T-helper 17 cell (primary cell): ENCODE measurements at regions not wholly inside any gene's neighbourhood (a gene's known extent, or its start where the extent isn't known, plus 50 kb on each side); places are given as distances from the start of the nearest gene placed in this dataset.

Source experiments
- ATAC-seq: fragments of 150-1000 bp; cut with Tn5 transposase; 2 replicates; pipeline ENCODE4 v1.10.0; 2021; ENCODE audit warnings: mild to moderate bottlenecking, moderate library complexity
- DNase-seq, 3 donors: peaks; one replicate each; pipeline versions ENCODE4 v3.0.0 to v3.0.0-alpha.2; 2020 to 2021
- H3K9me3 ChIP-seq: one replicate; pipeline ENCODE4 v1.7.0; 2013; ENCODE audit warnings: low read length, mild to moderate bottlenecking; ENCODE audit not compliant: control insufficient read depth, poor library complexity, severe bottlenecking
- H3K27ac Mint-ChIP-seq: one replicate; pipeline ENCODE4 v1.8.0; 2022; ENCODE audit warnings: mild to moderate bottlenecking, moderate library complexity, mixed read lengths
- H3K27me3 Mint-ChIP-seq: one replicate; pipeline ENCODE4 v1.8.0; 2022; ENCODE audit warnings: mixed read lengths
- H3K36me3 Mint-ChIP-seq: one replicate; pipeline ENCODE4 v1.8.0; 2022; ENCODE audit warnings: low read depth, mixed read lengths
- H3K4me1 Mint-ChIP-seq: one replicate; pipeline ENCODE4 v1.8.0; 2022; ENCODE audit warnings: mild to moderate bottlenecking, mixed read lengths
- H3K4me3 Mint-ChIP-seq: one replicate; pipeline ENCODE4 v1.8.0; 2022; ENCODE audit warnings: mild to moderate bottlenecking, moderate library complexity, mixed read lengths

GRCh38 chrX:22404297-22404696 lies 131.6 kb downstream of the CBLL2 start:
- H3K36me3 Mint-ChIP-seq = no peaks in the 10 kb centered on the region
- no peak overlapping the region for H3K27ac Mint-ChIP-seq
- ATAC-seq (no peak), DNase-seq (no peak)
- no peaks in the 10 kb centered on the region for H3K27me3 Mint-ChIP-seq
- H3K4me1 Mint-ChIP-seq = no peaks in the 10 kb centered on the region
- H3K4me3 Mint-ChIP-seq = no peak overlapping the region
- H3K9me3 ChIP-seq = no peaks in the 10 kb centered on the region

DNA sequence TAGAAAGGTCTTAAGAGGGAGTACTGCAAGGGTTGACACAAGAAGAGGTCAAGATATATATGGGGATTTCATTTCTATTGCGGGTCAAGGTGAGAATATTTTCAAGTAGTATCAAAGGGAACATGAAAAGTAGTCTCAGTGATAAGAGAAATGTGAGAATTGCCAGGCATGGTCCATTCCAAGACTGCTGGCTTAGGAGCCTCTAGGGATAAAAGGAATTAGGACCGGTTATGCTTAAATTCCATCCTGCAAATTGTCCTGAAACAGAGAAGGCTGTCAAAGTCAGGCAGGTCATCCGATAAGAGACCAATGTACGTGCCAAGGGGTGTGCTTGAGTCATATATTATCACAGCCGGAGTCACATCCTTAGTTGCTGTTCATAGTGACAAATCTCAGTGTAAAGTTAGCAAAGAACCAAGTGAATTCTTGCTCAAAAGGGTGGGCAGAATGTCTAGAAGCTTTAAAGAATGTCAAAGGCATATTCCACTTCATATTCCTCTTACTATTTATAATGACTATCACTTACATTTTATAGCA lies 133.6 kb downstream of the CBLL2 start:
- ATAC-seq (no peak), DNase-seq (no peak)
- H3K4me3 Mint-ChIP-seq = no peak overlapping the region
- no peaks in the 10 kb centered on the region for H3K27me3 Mint-ChIP-seq
- H3K36me3 Mint-ChIP-seq = no peaks in the 10 kb centered on the region
- H3K9me3 ChIP-seq = no peaks in the 10 kb centered on the region
- no peak overlapping the region for H3K27ac Mint-ChIP-seq
- no peaks in the 10 kb centered on the region for H3K4me1 Mint-ChIP-seq

DNA sequence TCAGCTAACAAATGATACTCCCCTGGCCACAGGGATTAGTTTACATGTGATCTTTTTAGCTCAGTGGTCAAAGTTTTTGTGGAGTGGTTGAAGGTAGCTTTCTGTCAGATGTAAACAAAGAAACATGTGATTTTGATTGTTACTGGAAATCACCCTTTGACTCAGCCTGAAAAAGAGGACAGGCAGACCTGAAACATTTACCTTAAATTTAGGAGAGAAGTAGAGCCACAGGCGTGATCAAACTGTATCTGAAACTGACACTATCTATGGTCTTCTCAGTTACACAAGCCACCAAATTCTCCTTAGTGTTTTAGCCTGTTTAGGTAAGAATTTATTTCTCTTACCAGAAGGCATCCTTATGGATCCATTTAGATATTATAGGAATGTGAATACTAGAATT lies 136.7 kb downstream of the CBLL2 start:
- H3K4me1 Mint-ChIP-seq = no peaks in the 10 kb centered on the region
- no peak for ATAC-seq

GRCh38 chrX:22424122-22424915 lies 151.6 kb downstream of the CBLL2 start:
- Mint-ChIP-seq H3K27ac (no peak overlapping the region), H3K36me3 (no peaks in the 10 kb centered on the region), H3K4me1 (no peaks in the 10 kb centered on the region), H3K4me3 (no peak overlapping the region), H3K27me3 (no peaks in the 10 kb centered on the region)
- DNase-seq = no peak
- H3K9me3 ChIP-seq = no peaks in the 10 kb centered on the region
- ATAC-seq = no peak

More for the DNA sequence above, 136.7 kb downstream of the CBLL2 start:
- no peak overlapping the region for H3K4me3 Mint-ChIP-seq
- no peaks in the 10 kb centered on the region for H3K9me3 ChIP-seq
- DNase-seq = no peak
- H3K27ac Mint-ChIP-seq = no peak overlapping the region
- H3K36me3 Mint-ChIP-seq = no peaks in the 10 kb centered on the region
- H3K27me3 Mint-ChIP-seq = no peaks in the 10 kb centered on the region

DNA sequence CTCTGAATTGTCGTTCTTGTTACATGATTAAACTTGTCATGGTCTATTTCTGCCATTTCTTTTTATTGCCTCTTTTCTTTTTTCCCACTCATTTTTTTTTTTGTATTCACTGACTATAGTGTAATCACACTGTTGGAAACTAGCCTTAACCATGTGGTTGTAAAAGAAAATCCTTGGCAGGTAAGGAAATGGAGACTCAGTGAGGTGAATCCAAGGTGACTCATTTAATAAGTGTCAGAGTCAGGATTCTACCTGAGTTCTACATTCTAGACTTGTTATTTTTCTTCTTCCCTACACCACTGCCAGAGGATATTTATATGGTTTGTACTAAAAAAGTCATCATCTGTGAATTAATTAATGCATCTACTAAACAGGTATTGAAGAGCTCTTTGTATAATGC lies 152.2 kb downstream of the CBLL2 start:
- Mint-ChIP-seq H3K4me3 (no peak overlapping the region), H3K27ac (no peak overlapping the region)
- no peak for DNase-seq

DNA sequence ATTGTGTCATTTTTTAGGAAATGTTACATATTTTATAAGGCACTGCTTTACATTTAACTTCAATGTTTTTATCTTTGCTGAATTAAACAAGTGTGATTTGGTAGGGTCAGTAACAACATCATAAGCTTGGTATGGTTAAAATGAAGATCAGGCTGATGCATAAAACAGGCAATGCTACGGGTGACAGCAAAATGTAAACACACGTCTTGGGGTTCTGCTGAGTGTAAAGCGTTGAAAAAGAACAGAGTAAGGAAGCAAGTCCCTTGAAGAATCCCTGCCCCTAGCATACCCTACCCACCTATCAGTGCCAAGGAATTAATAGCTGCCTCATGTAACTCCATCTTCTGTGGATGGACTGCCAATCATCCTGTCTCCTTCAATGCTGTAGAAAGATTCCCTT lies 157.0 kb downstream of the CBLL2 start:
- H3K36me3 Mint-ChIP-seq = no peaks in the 10 kb centered on the region
- no peak overlapping the region for H3K27ac Mint-ChIP-seq
- no peaks in the 10 kb centered on the region for H3K9me3 ChIP-seq
- DNase-seq (no peak), ATAC-seq (no peak)
- no peak overlapping the region for H3K4me3 Mint-ChIP-seq
- H3K27me3 Mint-ChIP-seq = no peaks in the 10 kb centered on the region
- no peaks in the 10 kb centered on the region for H3K4me1 Mint-ChIP-seq

More for the DNA sequence above, 152.2 kb downstream of the CBLL2 start:
- no peaks in the 10 kb centered on the region for H3K9me3 ChIP-seq
- no peaks in the 10 kb centered on the region for H3K4me1 Mint-ChIP-seq
- no peak for ATAC-seq
- H3K27me3 Mint-ChIP-seq = no peaks in the 10 kb centered on the region
- no peaks in the 10 kb centered on the region for H3K36me3 Mint-ChIP-seq

GRCh38 chrX:22430701-22431100 lies 158.0 kb downstream of the CBLL2 start:
- no peak overlapping the region for H3K27ac Mint-ChIP-seq
- no peaks in the 10 kb centered on the region for H3K36me3 Mint-ChIP-seq
- ATAC-seq = no peak

GRCh38 chrX:22433292-22434070 lies 160.8 kb downstream of the CBLL2 start:
- Mint-ChIP-seq H3K4me3 (no peak overlapping the region), H3K36me3 (no peaks in the 10 kb centered on the region), H3K27me3 (no peaks in the 10 kb centered on the region), H3K27ac (no peak overlapping the region), H3K4me1 (no peaks in the 10 kb centered on the region)
- ATAC-seq (no peak), DNase-seq (no peak)
- no peaks in the 10 kb centered on the region for H3K9me3 ChIP-seq

More at GRCh38 chrX:22430701-22431100, 158.0 kb downstream of the CBLL2 start:
- no peaks in the 10 kb centered on the region for H3K9me3 ChIP-seq
- no peaks in the 10 kb centered on the region for H3K4me1 Mint-ChIP-seq
- H3K4me3 Mint-ChIP-seq = no peak overlapping the region
- DNase-seq = no peak
- no peaks in the 10 kb centered on the region for H3K27me3 Mint-ChIP-seq

DNA sequence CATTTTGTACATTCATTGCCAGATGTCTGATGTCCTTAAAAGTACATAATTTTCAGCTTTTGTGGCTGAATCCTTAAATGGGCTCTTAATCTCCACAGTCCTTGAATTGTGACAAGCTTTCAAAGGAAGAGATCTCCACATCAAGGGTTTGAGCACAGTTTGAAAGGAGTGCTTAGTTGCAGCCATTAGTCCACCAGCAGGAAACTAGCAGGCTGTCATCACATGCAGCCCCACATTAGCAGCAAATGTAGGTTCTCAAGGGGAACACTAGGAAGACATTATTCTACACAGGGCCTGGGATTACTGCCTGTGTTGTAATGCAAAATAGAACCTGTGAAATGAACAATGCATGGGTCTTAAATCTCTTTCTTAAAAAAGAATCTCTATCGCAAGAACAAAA lies 173.2 kb downstream of the CBLL2 start:
- H3K9me3 ChIP-seq = no peaks in the 10 kb centered on the region
- Mint-ChIP-seq H3K27ac (no peak overlapping the region), H3K4me3 (no peak overlapping the region), H3K4me1 (no peaks in the 10 kb centered on the region), H3K27me3 (no peaks in the 10 kb centered on the region), H3K36me3 (no peaks in the 10 kb centered on the region)
- no peak for ATAC-seq
- no peak for DNase-seq

GRCh38 chrX:22462959-22463358 lies 190.2 kb downstream of the CBLL2 start:
- ATAC-seq = no peak
- no peak for DNase-seq
- Mint-ChIP-seq H3K27me3 (no peaks in the 10 kb centered on the region), H3K36me3 (no peaks in the 10 kb centered on the region), H3K4me1 (peaks cover 1% of the 10 kb centered on the region), H3K4me3 (no peak overlapping the region), H3K27ac (no peak overlapping the region)
- H3K9me3 ChIP-seq = no peaks in the 10 kb centered on the region

- no peak overlapping the region for H3K27ac Mint-ChIP-seq
- DNase-seq = no peak
- H3K9me3 ChIP-seq = no peaks in the 10 kb centered on the region
- no peak for ATAC-seq
- no peaks in the 10 kb centered on the region for H3K36me3 Mint-ChIP-seq
- no peaks in the 10 kb centered on the region for H3K27me3 Mint-ChIP-seq
- H3K4me3 Mint-ChIP-seq = no peak overlapping the region
- peaks cover 2% of the 10 kb centered on the region for H3K4me1 Mint-ChIP-seq
Observed at GRCh38 chrX:22467571-22467970, 194.9 kb downstream of the CBLL2 start.

DNA sequence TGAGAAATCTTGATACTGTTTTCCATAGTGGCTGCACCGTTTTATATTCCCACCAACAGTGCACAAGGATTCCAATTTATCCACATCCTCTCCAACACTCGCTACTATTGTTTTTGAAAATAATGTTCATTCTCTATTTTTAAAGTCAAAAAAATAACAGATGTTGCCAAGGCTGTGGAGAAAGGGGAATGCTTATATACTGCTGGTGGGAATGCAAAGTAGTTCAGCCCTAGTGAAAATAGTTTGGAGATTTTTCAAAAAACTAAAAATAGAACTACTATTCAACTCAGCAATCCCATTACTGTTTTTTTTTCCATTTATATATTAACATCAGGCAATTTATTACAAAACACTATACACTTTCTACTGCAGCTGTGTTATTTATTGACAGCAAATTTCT lies 208.7 kb downstream of the CBLL2 start:
- H3K9me3 ChIP-seq = no peaks in the 10 kb centered on the region
- no peaks in the 10 kb centered on the region for H3K27me3 Mint-ChIP-seq
- H3K4me3 Mint-ChIP-seq = no peak overlapping the region
- no peaks in the 10 kb centered on the region for H3K4me1 Mint-ChIP-seq
- ATAC-seq (no peak), DNase-seq (no peak)
- H3K27ac Mint-ChIP-seq = no peak overlapping the region
- H3K36me3 Mint-ChIP-seq = no peaks in the 10 kb centered on the region

GRCh38 chrX:22486296-22486695 lies 213.6 kb downstream of the CBLL2 start:
- H3K9me3 ChIP-seq = no peaks in the 10 kb centered on the region
- Mint-ChIP-seq H3K27ac (no peak overlapping the region), H3K27me3 (no peaks in the 10 kb centered on the region), H3K4me3 (no peak overlapping the region), H3K4me1 (no peaks in the 10 kb centered on the region), H3K36me3 (no peaks in the 10 kb centered on the region)
- DNase-seq (no peak), ATAC-seq (no peak)
